ENCODE measurements at regions not wholly inside any gene's neighbourhood (a gene's known extent, or its start where the extent isn't known, plus 50 kb on each side); places are given as distances from the start of the nearest gene placed in this dataset.
"Not testable (repeated sequence)": the region's sequence is repeated elsewhere in the genome, so short reads cannot be mapped to it uniquely, and the experiment has no call there.

DNA sequence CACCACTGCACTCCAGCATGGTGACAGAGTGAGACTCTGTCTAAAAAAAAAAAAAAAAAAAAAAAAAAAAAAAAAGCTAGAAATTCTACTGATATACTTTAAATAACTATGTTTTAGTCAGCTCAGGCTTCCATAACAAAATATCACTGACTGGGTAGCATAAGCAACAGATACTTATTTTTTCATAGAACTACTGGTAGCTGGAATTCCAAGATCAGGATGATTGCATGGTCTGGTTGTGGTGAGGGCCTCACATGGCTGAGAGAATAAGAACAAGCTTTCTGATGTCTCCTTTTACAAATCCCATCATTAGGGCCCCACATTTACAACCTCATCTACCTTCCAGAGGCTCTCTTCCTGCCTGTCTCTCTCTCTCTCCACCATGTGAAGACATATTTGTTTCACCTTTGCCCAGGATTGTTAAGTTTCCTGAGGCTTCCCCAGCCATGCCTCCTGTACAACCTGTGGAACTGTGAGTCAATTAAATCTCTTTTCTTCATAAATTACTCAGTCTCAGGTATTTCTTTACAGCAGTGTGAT is 126.7 kb upstream of the SEMA3C start:
- DNase-seq (ENCODE audit: low spot score), result no peak

DNA sequence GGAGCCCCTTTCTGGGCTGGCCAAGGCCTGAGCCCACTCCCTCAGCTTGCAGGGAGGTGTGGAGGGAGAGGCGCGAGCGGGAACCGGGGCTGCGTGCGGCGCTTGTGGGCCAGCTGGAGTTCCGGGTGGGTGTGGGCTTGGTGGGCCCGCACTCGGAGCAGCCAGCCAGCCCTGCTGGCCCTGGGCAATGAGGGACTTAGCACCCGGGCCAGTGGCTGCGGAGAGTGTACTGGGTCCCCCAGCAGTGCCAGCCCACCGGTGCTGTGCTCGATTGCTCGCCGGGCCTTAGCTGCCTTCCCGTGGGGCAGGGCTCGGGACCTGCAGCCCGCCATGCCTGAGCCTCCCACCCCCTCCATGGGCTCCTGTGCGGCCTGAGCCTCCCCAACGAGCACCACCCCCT is 123.8 kb upstream of the SEMA3C start:
- DNase-seq (ENCODE audit: low spot score), result not testable (repeated sequence)

DNA sequence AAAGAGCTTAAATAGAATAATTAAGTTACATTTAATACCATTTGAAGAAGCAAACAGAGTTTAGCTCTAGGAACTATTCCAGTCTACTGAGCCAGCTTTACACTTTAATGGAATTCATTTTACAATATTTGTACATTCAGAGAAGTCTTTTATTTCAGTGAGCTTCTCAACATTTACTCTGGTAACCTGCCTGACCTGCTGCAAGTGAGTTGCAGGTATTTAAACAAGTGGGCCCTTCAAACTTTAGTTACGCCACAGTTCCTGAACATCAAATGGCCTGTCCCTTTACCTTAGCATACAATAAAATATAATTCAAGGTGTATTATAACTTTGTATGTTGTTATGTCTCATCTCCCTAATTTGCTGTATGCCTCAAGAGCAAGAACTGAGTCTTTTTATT is 121.6 kb upstream of the SEMA3C start:
- no peak for DNase-seq (ENCODE audit: low spot score)

DNA sequence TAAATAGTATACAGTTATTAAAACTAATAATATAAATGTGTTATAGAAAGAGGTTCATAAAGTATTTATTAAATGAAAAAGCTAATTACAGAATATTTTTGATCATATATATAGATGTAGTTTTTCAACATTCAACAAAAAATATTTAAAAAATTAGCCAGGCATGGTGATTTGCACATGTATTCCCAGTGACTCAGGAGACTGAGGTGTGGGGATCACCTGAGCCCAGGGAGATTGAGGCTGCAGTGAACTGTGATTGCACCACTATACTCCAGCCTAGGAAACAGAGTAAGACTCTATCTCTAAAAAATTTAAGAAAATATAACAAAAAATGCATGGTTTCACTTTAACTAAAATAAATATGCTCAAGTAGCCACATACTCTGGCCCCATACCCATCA is 118.0 kb upstream of the SEMA3C start:
- DNase-seq (ENCODE audit: low spot score), result no peak

DNA sequence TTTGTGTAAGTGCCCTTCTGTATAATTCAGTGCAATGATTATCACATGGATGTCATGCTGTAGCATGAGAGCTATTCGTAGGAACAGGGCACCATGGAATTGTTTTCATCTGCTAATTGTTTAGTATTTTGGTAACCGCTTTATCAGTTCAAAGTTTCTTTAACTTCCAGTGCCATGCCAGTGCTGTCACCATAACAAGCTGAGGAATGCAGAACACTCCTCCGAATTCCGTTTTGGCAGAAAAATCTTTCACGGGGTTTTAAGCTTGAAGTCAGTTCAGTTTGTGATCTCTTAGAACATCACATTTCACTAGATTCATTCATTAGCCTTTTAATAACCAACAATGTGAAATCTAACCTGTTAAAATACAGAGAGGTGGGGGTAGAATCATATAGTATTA is 117.2 kb upstream of the SEMA3C start:
- no peak for DNase-seq (ENCODE audit: low spot score)

DNA sequence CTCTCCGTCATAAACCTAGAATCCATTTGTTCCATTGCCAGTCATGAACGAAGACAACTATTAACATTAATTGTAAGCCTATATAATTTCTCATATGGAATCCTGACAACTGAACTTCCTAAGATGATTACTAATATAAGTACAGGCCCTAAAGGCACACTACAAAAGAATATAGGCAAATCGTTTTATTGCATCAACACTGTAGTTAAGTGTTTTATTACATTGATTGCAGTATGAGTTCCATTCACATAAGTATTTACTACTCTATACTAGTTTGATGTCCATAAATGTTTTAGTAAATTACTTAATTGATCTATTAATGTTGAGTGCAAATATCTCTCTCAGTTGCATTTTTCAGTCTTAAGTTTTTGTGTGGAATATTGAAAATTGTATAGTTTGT is 113.1 kb upstream of the SEMA3C start:
- DNase-seq (ENCODE audit: low spot score), result no peak

DNA sequence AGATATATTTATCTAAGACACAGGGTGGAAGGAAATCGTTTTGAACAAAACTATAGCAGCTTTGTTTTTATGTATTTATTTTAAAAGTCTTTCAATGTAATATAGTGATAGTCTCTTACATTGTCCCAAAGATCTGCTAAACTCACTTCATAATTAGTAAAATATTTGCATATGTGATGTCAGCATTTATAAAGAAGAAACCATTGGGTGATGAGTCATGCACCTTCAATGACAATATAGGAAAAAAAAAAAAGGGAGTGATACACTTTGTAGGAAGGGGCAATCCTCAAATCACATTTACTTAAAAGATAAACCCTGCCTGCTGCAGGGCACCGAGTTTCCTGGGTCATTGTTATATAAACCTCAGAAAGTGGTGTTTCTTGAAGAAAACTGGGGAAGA is 112.4 kb upstream of the SEMA3C start:
- DNase-seq (ENCODE audit: low spot score), result no peak

DNA sequence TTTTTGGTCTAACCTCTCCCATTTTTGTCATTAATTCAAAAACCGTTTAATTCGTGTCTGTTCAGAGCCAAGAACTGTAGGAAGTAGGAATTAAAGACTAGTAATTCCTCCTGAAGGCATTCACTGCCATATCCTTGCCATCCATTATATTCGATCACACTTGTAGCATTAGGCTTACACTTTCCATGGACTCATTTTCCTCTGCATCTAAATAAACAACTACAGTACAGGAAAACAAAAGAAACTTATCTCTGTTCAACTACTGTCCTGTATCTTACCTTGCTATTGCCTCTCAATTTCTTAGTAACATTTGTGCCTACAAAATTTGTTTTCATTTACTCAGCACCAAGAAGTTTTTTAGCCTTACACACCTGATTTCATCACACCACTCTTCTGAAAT is 111.6 kb upstream of the SEMA3C start:
- DNase-seq (ENCODE audit: low spot score), result no peak

DNA sequence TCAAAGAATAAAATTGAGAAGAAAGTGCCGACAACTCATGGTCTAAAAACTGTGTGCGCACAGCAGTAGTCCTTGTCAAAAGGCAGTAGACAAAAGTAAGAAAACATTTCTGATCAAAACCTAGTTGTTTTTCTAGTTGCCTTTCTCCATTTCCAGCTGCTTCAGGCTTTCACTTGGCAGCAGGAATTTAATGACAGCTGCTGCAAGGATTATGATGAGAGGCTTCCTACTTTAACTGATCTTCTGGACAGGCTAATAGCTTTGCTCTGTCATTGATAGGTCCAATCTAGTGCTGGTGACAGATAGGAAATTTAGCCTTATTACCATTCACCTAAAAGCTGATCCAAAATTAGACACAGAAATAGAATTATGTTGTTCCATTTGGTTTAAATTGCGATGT is 110.7 kb upstream of the SEMA3C start:
- no peak for DNase-seq (ENCODE audit: low spot score)

DNA sequence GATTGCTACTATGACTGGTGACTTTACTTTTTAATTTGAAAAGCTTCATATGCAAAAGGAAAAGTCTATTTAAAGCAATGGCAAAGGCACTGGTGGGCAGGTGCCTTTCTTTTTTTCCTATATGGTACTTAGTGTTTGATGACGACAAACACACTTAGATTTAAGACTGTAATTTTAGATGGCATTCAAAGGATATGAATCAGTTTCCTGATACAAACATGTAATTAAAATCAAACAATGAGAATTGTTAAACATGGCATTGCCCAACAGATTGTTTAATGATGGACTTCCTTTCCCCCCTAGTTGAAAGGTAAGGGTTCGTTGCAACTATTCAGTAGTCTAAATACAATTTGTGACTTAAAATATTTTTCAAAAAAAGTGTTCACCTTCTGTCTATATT is 106.5 kb upstream of the SEMA3C start:
- DNase-seq (ENCODE audit: low spot score), result no peak

DNA sequence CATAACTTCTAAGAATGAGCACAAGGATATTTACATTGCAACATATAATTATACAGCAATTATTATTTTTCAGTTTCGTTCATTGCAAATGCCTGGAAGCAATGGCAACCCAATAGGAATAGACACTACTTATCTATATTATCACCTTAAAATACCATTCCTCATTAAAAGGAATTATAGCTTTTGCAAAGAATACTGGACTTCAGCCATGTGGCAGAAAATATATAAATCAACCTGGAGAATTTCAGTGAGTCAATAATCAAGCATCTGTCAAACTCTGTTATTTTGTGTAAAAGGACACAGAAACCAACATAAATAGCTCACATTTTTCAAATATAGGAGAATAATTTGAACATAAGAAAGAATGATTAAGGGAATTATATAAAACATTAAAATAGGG is 96.1 kb upstream of the SEMA3C start:
- no peak for DNase-seq (ENCODE audit: low spot score)

DNA sequence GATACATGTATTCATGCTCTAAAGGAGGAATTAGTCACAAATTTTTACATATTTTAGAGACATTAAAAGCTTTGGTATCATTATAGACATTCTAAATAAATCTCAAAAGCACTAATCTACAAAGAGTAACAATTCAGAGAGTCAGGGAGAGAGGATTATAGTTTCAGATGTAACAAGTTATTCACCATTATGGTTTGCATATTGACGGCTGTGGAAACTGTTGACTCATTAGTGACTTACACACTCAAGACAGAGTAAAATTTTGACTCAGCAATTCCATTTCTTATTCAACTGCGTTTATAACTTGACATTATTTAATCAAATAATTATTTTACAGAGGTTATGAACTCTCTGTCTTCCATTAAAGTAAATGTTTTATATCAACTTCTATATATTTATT is 95.4 kb upstream of the SEMA3C start:
- no peak for DNase-seq (ENCODE audit: low spot score)

DNA sequence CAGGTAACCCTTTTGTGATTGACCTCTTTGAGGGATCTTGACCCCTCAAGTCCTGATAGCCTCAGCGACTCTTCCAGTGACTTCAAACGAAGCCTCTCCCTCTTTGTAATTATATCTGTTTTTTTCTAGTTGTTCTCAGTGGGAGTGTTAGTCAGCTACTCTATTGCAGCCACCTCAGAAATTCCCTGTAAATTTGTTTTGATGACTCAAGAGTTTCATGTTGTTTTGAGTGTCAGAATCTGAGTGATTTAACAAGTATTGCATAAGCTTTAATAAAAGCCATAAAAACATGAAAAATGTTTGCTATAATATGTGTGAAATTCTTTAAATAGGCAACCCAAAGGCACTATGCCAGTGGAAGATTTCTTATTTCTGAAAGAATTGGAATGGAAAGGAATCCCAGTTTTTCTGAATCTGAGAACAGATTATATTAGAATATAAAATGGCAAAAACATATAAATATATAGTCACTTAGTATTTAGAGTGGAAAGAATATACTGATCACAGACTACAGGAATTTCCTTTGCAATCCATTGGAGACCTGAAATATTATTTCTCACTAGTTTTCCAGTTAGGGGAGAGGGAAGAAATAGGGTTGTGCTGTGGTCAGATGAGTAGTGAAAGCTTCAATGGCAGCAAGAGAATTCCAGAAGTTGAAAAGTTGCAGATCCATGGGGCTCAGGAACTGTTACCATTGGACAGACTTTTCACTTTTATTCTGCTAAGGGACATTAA is 94.4 kb upstream of the SEMA3C start:
- no peak for DNase-seq (ENCODE audit: low spot score)

DNA sequence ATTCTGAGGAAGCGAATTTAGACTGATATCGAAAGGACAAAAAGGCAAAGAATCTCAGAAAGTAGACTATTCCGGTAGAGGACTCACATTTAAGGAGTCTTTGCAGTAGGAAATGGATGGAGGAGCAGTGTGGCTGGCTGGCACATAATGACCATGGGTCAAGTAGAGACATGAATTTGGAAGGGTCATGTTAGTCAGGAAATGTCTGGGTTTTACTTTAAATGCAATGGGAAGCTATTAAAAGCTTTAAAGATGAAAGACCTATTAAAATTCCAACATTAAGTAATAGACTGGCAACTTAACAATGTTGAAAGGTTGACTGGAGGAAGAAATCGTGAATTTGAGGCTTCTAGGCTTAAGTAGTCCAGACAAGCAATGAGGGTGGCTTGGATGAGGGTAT is 90.0 kb upstream of the SEMA3C start:
- DNase-seq (ENCODE audit: low spot score), result no peak

DNA sequence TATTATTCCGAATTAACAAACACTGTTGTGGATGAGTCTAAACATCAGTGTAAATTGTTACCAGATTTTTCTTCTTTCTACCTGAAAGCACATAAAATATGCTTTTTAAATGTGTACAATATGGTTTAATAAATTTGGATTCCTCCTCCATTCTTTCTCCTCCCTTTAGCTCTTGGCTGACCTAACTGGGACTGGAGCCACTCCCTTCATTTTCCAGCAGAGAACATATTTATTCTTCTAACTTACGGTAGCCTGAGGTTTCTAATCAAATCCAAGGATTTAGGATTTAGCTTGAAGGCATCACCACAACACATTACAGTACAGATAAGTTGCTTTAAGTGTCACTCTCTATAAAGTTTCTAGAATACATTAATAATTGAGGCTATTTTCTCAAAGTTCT is 88.2 kb upstream of the SEMA3C start:
- DNase-seq (ENCODE audit: low spot score), result no peak

DNA sequence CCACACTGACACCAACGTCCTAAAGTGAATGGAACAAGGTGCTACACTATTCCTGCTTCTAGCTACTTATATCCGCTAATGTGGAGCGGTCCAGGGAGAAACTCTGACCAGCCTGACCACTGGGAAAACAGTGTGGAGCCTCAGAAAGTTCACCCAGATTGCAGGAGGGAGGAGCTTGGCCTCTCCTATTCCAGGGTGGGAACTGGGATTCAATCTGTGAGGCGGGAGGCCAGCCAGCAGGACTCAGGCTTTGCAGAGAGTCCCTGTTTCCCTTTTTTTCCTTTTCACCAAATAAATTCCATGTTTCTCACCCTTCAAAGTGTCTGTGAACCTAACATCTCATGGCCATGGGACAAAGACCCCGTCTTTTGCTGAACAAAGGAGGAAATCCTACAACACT is 86.4 kb upstream of the SEMA3C start:
- no peak for DNase-seq (ENCODE audit: low spot score)

DNA sequence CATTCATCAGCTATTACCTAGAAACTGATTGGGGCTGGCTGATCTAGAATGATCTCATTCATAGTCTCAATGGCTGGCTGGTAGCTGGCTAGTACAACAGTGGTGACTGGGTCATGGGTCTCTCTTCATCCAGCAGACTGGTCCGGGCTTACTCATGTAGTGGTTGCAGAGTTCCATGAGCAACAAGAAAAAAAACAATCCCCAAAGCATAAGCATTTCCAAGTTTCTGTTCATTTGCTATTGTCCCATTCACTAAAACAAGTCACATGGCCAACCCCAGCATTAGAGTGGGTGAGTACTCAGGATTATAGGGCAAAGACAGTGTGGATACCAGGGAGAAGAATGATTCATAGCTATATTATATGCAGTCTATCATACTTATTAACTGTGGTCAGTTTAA is 85.2 kb upstream of the SEMA3C start:
- no peak for DNase-seq (ENCODE audit: low spot score)

DNA sequence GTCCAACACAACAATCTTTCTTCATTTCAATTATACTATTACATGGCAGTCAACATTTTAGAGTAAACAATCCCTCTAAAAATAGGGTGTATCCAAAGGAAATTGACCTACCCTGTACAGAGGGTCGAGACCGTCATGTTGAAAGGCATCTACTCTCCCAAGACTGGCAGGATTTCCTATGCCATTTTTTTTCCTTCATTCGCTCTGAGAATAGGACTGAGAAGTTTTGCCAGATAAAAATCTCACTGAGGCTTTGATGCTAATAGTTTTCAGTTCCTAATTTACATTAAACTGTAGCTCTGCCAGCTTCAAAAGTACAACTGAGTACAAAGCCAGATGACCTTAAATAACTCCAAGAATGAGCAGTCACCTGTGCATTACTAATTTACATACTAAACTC is 84.5 kb upstream of the SEMA3C start:
- no peak for DNase-seq (ENCODE audit: low spot score)

DNA sequence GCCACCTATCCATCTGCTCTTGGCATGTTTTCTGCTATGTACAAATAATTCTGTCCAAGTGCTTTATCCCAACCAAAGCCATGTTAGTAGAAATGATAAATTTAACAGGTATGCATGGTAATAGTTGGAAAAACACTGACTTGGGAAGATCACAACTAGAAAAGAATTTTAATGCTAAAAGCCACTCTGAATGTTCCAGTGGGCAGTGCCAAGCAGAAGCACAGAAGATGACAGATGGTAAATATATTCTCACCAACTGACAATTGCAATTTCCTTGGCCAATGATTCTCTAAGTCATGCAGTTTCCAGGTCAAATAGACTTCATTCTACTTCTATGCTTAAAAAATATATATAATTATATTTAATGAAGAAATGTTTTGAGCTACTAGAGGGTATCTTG is 83.6 kb upstream of the SEMA3C start:
- DNase-seq (ENCODE audit: low spot score), result no peak

DNA sequence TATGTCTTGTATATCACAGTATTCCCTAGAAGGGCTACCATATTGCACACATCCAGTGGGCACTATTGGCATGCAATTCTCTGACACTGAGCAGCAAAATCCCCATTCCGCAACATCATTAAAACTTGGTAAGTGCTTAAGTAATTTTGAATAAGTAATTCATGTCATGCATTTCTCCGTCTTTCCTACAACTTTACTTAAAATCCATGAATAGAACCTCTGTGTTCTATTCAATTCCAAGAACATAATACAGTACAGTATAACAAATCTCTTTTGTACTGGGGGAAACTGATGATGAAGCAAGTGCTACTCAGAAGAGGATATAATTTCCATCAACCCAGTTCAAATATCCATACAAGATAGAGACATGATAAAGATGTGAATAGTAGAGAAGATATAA is 80.9 kb upstream of the SEMA3C start:
- no peak for DNase-seq (ENCODE audit: low spot score)

DNA sequence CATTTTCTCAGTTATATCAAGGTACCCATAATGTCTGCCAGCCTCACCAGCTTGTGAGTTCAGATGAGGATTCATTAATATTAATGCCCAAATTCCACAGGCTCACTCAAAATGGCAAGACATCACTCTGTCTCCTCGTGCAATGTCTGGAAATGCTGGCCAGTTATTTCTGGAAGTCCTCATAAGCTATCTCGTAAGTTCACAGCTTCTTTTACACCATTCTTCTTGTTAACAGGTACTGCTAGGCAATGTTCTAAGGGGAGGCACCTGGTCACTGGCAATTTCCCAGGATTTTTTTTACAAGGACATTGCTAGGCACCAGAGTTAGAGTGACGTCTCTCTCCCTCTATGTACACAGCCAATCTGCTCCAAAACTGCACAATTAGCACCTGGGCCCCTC is 80.2 kb upstream of the SEMA3C start:
- DNase-seq (ENCODE audit: low spot score), result no peak

DNA sequence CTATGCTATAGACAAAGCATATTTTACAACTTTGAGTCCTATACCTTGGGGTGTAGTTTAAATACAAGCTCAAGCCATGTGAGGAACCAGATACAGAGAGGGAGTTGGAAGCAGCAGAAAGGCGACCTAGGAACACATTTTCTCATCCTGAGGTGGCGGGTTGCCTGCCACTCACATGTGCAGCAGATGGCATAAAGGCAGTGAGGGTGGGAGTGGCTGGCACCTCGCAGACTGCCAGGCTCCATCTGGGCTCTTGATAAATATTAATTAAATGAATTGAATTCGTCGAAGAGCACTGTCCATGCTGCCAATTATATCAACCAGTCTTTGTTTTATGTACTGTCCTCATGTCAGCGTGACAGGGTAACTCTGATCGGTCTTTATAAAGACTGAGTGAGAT is 79.0 kb upstream of the SEMA3C start:
- no peak for DNase-seq (ENCODE audit: low spot score)

DNA sequence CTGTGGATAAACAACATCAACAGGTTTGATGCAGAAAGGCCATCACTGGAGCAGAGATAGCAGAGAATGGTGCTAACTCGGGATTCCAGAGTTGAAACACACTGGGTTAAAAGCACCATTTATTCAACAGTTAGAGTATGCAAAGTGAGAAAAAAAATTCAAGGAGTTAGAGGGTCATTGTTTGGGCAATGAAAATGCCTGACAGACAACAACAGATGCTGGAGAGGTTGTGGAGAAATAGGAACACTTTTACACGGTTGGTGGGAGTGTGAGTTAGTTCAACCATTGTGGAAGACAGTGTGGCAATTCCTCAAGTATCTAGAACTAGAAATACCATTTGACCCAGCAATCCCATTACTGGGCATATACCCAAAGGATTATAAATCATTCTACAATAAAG is 77.4 kb upstream of the SEMA3C start:
- not testable (repeated sequence) for DNase-seq (ENCODE audit: low spot score)

DNA sequence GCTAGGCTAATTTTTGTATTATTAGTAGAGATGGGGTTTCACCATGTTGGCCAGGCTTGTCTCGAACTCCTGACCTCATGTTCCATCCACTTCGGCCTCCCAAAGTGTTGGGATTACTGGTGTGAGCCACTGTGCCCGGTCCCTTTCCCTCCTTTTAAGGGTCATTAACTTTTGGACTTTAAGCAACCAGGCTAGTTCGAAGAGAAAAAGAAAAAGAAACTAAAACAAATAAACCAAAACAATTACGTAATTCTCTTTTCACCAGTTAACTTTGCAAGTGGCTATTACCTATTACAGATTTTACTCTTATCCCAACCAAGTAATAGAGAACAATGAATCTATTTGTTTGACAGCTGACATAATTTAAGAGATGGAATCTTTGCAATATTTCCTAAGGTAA is 72.8 kb upstream of the SEMA3C start:
- DNase-seq (ENCODE audit: low spot score), result no peak

DNA sequence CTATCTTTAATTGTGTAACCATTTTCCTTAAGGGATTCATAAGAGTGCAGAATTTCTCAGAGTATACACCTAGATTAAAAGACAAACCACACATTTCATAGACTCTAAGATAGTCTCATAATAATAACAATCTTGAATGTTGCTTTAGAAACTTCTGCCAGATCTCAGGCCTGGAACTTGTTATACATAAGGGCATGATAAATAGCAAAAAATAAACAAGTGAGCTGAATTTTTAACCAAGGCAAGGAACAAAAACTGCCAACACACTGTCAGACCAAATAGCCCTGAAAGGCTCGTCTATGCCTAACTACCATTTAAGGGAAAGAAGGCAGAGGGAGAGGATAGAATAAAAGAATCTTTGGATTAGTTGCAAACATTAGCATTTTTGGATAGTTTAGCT is 65.8 kb upstream of the SEMA3C start:
- DNase-seq (ENCODE audit: low spot score), result no peak

All from hematopoietic multipotent progenitor cell treated with erythropoietin and hydrocortisone succinate and interleukin-3 and kit ligand, for 17 days (in vitro differentiated cells).